ENCODE measurements at regions not wholly inside any gene's neighbourhood (a gene's known extent, or its start where the extent isn't known, plus 50 kb on each side); places are given as distances from the start of the nearest gene placed in this dataset.

DNA sequence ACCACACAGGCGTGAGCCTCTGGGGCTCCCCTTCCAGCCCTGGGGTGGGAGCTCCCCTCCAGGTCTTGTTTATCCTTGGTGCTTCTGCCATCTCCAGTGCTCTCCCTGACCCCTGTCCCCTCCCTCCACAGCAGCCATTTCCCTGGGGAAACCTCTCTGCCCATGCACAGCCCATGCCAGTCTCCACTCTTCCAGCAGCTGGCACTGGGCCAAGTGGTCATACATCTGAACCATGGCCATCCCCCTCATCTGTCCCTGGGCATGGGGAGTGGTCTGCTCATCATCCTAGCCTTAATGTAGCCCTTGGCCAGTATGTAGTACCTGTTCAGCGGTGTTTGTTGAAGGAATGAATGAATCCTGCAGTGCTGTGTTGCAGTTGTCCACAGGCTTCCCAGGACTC, 172.4 kb upstream of the ZNF32 start:
- Histone ChIP-seq H3K4me3 (no peak overlapping the region), H3K9me3 (no peaks in the 10 kb centered on the region), H3K27ac (no peak overlapping the region), H3K4me1 (peaks cover under 1 to 7% (median 4%) of the 10 kb centered on the region in 4 donors), H3K27me3 (no peaks in the 10 kb centered on the region), H3K36me3 (no peaks in the 10 kb centered on the region)
- DNase-seq (no peak), ATAC-seq (ENCODE audit: low FRiP score in 2 of 2) (no peak)
- TF ChIP-seq EP300 (IDR thresholded peaks at IDR 0.05) (no peak), POLR2AphosphoS5 (IDR thresholded peaks at IDR 0.05) (no peak), POLR2A (IDR thresholded peaks at IDR 0.05) (no peak), CTCF (IDR thresholded peaks at IDR 0.05) (no peak)
- 79 to 100% methylated on average over 1 to 2 of the region's 2 CpGs for WGBS, 2 donors

DNA sequence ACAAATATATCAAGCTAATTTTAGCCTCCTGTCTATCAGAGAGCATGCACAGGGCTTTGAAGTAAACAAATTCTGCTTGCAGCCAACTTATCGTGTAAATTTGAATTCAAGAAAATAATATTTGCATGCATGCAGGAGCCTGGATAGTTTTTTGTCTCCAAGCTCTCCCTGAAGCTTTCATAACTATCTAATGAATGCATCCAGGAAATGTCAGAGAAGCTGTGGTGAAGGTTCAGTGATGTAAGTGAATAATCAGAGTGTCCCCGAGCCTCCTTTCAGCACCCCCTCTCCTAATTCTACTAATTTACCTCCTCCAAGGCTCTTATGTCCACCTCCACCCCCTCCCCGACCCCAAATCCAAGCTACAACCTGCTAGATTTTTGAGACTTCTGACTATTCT, 172.0 kb upstream of the ZNF32 start:
- 73 to 80% methylated on average over 3 of the region's 3 CpGs for WGBS, 2 donors
- Histone ChIP-seq H3K4me3 (no peak overlapping the region), H3K27ac (no peak overlapping the region), H3K36me3 (no peaks in the 10 kb centered on the region), H3K4me1 (peaks cover 3 to 7% (median 6%) of the 10 kb centered on the region in 4 donors), H3K27me3 (no peaks in the 10 kb centered on the region), H3K9me3 (no peaks in the 10 kb centered on the region)
- TF ChIP-seq POLR2A (IDR thresholded peaks at IDR 0.05): no peak
- no peak for TF ChIP-seq EP300 (IDR thresholded peaks at IDR 0.05)
- no peak for TF ChIP-seq CTCF (IDR thresholded peaks at IDR 0.05)
- no peak for TF ChIP-seq POLR2AphosphoS5 (IDR thresholded peaks at IDR 0.05)
- DNase-seq (no peak), ATAC-seq (ENCODE audit: low FRiP score in 2 of 2) (no peak)

DNA sequence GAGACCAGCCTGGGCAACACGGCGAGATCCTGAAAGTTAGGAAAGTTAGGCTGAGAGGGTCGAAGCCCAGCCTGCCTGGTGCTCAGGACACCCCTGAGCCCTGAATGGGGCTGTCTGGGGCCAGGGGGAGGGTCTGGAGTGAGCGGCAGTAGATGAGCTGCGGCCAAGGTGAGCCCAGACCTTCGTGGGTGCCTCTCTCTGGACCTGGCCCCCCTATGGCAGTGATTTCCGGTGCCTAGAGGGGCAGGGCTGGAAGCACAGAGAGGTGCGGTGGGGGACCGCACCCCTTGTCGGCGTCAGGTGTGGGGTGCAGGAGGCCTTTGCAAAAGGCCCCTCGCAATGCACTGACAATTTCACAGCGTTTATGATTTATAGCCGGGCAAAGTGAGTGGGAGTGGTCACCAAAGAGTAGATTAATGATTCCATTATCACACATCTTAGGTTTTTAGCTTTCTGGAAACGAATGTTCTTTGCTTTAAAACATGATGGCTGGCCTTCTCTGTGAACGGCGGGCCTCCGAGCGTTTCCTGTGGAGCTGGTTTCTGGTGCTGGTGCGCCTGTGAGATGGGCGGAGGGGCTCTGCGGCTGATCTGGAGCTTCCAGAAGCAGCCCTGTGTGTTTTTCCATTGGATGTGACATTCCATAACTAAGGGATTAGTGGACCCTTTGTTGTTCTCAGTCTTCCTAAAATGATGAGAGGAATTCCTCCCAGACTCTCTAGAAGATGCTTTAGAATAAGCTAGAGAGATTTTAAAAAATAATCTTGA, 171.0 kb upstream of the ZNF32 start:
- no peak overlapping the region for H3K4me3 ChIP-seq
- DNase-seq: peak in 1 of 2 donors; percentile 56
- 87 to 89% methylated on average over 17 to 22 of the region's 22 CpGs for WGBS, 2 donors
- no peak overlapping the region for H3K27ac ChIP-seq
- H3K36me3 ChIP-seq: no peaks in the 10 kb centered on the region
- no peaks in the 10 kb centered on the region for H3K27me3 ChIP-seq
- H3K9me3 ChIP-seq: no peaks in the 10 kb centered on the region
- no peak for ATAC-seq (ENCODE audit: low FRiP score in 2 of 2)
- peaks cover 3 to 7% (median 6%) of the 10 kb centered on the region in 4 donors for H3K4me1 ChIP-seq
- no peak for TF ChIP-seq EP300 (IDR thresholded peaks at IDR 0.05)
- no peak for TF ChIP-seq POLR2AphosphoS5 (IDR thresholded peaks at IDR 0.05)
- no peak for TF ChIP-seq POLR2A (IDR thresholded peaks at IDR 0.05)
- TF ChIP-seq CTCF (IDR thresholded peaks at IDR 0.05): no peak

DNA sequence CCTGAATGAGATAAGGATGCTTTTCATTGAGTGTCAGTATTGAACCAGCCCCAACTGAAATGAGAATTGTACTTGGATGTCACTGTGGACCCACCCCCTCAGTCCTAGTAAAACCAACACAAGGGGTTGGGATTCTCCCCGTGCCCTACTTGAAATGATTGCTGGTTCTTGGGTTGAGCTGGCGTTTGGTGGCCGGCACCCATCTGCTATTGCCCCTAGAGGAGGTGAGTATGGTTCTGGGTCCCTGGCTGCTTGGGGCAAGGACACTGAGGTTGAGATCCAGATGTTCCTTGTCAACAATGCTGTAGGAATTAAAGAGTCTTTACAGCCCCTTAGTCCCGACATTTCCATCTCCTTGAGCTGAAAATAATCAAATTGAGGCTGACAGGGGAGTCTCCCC, 170.0 kb upstream of the ZNF32 start:
- no peak overlapping the region for H3K4me3 ChIP-seq
- no peak for DNase-seq
- H3K36me3 ChIP-seq: no peaks in the 10 kb centered on the region
- peaks cover 3 to 7% (median 6%) of the 10 kb centered on the region in 4 donors for H3K4me1 ChIP-seq
- H3K9me3 ChIP-seq: no peaks in the 10 kb centered on the region
- WGBS, 2 donors: 70 to 83% methylated on average over 4 of the region's 4 CpGs
- no peak for TF ChIP-seq CTCF (IDR thresholded peaks at IDR 0.05)
- no peak for TF ChIP-seq EP300 (IDR thresholded peaks at IDR 0.05)
- no peak for TF ChIP-seq POLR2A (IDR thresholded peaks at IDR 0.05)
- no peak for TF ChIP-seq POLR2AphosphoS5 (IDR thresholded peaks at IDR 0.05)
- ATAC-seq (ENCODE audit: low FRiP score in 2 of 2): no peak
- H3K27me3 ChIP-seq: no peaks in the 10 kb centered on the region
- H3K27ac ChIP-seq: no peak overlapping the region

- no peak overlapping the region for H3K27ac ChIP-seq
- H3K4me3 ChIP-seq: no peak overlapping the region
- DNase-seq (no peak), ATAC-seq (ENCODE audit: low FRiP score in 2 of 2) (no peak)
- H3K9me3 ChIP-seq: no peaks in the 10 kb centered on the region
- no peaks in the 10 kb centered on the region for H3K36me3 ChIP-seq
- WGBS, 2 donors: 77 to 84% methylated on average over 4 of the region's 4 CpGs
- H3K27me3 ChIP-seq: no peaks in the 10 kb centered on the region
- peaks cover 3 to 7% (median 6%) of the 10 kb centered on the region in 4 donors for H3K4me1 ChIP-seq
- TF ChIP-seq POLR2AphosphoS5 (IDR thresholded peaks at IDR 0.05) (no peak), POLR2A (IDR thresholded peaks at IDR 0.05) (no peak), CTCF (IDR thresholded peaks at IDR 0.05) (no peak), EP300 (IDR thresholded peaks at IDR 0.05) (no peak)
These were observed 168.7 kb upstream of the ZNF32 start for GRCh38 chr10:43817368-43817767.
